Kidney (tissue), 13 donors: ENCODE measurements at regions not wholly inside any gene's neighbourhood (a gene's known extent, or its start where the extent isn't known, plus 50 kb on each side); places are given as distances from the start of the nearest gene placed in this dataset.
A peak's percentile ranks its signal among the peaks of the same experiment; 100 is the strongest.

Experiments used
- DNase-seq, 5 donors: peaks; one replicate each; pipeline ENCODE4 v3.0.0-alpha.2; 2013 to 2020
- FAIRE-seq: peaks from 2 replicates; lab custom pipeline; 2012; peaks lifted over from hg19 to GRCh38; lab: Jason Lieb, UNC
- H3K27ac ChIP-seq, 2 donors: one replicate each; pipeline ENCODE4 v1.7.0; 2013; ENCODE audit warnings: low read depth in 2 of 2, low read length in 2 of 2, inconsistent platforms in 1 of 2
- H3K27me3 ChIP-seq: one replicate; pipeline ENCODE4 v1.7.1; 2013; ENCODE audit warnings: low read length, inconsistent platforms; ENCODE audit not compliant: control insufficient read depth, insufficient read depth
- H3K36me3 ChIP-seq, 3 donors: one replicate each; pipeline versions ENCODE4 v1.7.0 to v1.7.1; 2013; ENCODE audit warnings: low read length in 3 of 3, control low read depth in 1 of 3, inconsistent platforms in 1 of 3; ENCODE audit not compliant: insufficient read depth in 3 of 3, control insufficient read depth in 2 of 3
- H3K4me1 ChIP-seq, 3 donors: one replicate each; pipeline versions ENCODE4 v1.7.0 to v1.7.1; 2013; ENCODE audit warnings: low read length in 3 of 3, inconsistent platforms in 1 of 3, low read depth in 1 of 3; ENCODE audit not compliant: control insufficient read depth in 2 of 3, insufficient read depth in 2 of 3
- H3K4me3 ChIP-seq, 3 donors: one replicate each; pipeline versions ENCODE4 v1.7.0 to v1.8.1; 2013; ENCODE audit warnings: low read length in 3 of 3, control low read depth in 1 of 3, inconsistent platforms in 1 of 3
- H3K9ac ChIP-seq, 3 donors: one replicate each; pipeline versions ENCODE4 v1.7.0 to v1.7.1; 2013; ENCODE audit warnings: low read length in 3 of 3, control low read depth in 1 of 3, inconsistent platforms in 1 of 3
- H3K9me3 ChIP-seq, 3 donors: one replicate each; pipeline versions ENCODE4 v1.7.0 to v1.7.1; 2013; ENCODE audit warnings: low read length in 3 of 3, control low read depth in 1 of 3, inconsistent platforms in 1 of 3; ENCODE audit not compliant: control insufficient read depth in 2 of 3, insufficient read depth in 1 of 3
- intact Hi-C: fragments of 100-400 bp; cut with DNase I; formaldehyde crosslinking; loops from one replicate; pipeline ENCODE4 v1.11.1; 2022
- TF ChIP-seq, protein P1 (sequence below): IDR thresholded peaks from 3 replicates; pipeline ENCODE4 v1.5.1; 2012; ENCODE audit warnings: mild to moderate bottlenecking, moderate library complexity, borderline replicate concordance; ENCODE audit not compliant: insufficient read depth; ENCODE audit errors: extremely low read depth
- donor health status: control.
- donor health status: control.
- donor health status: control.
- donor health status: control.
- donor health status: control.
- donor health status: DM: yes; HTN: yes; CAD: no.
- donor health status: Normal renal cell carcinoma (clear cell type).

DNA sequence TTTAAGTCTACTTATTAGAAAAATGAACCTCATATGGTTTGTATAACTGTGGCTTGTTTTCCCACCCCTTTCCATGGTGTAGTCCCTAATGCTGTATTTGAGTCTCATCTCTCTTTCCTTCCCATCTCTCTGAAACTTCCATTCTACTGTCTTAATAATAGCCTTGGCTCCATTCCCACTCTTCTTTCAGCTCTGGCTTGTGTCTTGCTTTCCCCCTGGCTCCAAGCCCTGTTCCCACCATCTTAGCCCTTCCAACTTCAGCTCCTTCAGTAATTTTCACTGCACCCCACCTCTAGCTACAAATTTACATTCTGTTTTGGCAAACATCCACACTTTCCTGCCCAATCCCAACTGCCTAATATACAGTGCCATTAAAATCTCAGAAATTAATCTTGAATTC is 137.5 kb downstream of the SLITRK6 start:
- FAIRE-seq = no peak
- DNase-seq = peak in 1 of 5 donors; percentile 7
- no peaks in the 10 kb centered on the region for H3K27me3 ChIP-seq
- H3K36me3 ChIP-seq = no peaks in the 10 kb centered on the region
- no peaks in the 10 kb centered on the region for H3K9me3 ChIP-seq
- no peak overlapping the region for H3K27ac ChIP-seq
- no peak overlapping the region for H3K4me3 ChIP-seq
- intact Hi-C loops = no loop called here
- no peak overlapping the region for H3K9ac ChIP-seq
- TF ChIP-seq, protein P1, sequence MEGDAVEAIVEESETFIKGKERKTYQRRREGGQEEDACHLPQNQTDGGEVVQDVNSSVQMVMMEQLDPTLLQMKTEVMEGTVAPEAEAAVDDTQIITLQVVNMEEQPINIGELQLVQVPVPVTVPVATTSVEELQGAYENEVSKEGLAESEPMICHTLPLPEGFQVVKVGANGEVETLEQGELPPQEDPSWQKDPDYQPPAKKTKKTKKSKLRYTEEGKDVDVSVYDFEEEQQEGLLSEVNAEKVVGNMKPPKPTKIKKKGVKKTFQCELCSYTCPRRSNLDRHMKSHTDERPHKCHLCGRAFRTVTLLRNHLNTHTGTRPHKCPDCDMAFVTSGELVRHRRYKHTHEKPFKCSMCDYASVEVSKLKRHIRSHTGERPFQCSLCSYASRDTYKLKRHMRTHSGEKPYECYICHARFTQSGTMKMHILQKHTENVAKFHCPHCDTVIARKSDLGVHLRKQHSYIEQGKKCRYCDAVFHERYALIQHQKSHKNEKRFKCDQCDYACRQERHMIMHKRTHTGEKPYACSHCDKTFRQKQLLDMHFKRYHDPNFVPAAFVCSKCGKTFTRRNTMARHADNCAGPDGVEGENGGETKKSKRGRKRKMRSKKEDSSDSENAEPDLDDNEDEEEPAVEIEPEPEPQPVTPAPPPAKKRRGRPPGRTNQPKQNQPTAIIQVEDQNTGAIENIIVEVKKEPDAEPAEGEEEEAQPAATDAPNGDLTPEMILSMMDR = no peak
- no peaks in the 10 kb centered on the region for H3K4me1 ChIP-seq

DNA sequence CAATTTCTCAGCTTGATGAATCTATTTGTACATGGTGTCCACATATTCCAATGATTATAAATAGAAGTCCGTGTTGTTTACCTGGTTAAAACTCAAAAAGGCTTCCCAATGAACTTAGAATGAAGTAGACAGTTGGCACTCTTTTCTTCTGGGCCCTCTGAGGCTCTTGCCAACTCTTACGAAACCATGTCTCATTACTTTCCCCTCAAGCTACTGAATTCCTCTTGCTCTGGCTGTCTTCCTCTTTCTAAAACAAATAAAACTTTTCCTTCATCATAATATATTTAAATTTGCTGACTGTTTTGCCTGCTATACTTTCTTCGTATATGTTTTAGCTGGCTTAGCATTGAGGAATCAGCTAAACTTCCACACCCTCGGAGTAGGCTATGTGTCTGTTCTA is 139.7 kb downstream of the SLITRK6 start:
- no peak overlapping the region for H3K4me3 ChIP-seq
- no peak overlapping the region for H3K27ac ChIP-seq
- H3K36me3 ChIP-seq = no peaks in the 10 kb centered on the region
- H3K27me3 ChIP-seq = no peaks in the 10 kb centered on the region
- FAIRE-seq (no peak), DNase-seq (no peak)
- H3K4me1 ChIP-seq = no peaks in the 10 kb centered on the region
- H3K9me3 ChIP-seq = no peaks in the 10 kb centered on the region
- no peak overlapping the region for H3K9ac ChIP-seq
- TF ChIP-seq, protein P1 = no peak
- intact Hi-C loops = no loop called here

DNA sequence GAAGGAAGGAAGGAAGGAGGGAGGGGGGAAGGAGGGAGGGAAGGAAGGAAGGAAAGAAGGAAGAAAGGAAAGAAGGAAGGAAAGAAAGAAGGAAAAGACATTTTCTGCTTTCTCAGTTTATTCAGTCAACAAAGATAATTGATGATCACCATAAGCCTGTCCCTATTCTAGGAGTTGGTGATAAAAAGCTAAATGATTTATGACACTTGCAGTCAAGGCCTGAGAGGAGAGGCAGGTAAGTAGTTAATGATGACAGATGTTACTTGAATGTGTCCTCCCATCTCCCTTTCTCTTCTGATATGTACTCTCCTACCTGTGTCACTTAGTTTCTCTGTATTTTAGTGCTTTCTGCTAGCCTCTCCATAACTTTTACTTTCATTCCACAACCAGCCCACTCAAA is 141.3 kb downstream of the SLITRK6 start:
- no peak overlapping the region for H3K9ac ChIP-seq
- H3K4me1 ChIP-seq = no peaks in the 10 kb centered on the region
- TF ChIP-seq, protein P1 = no peak
- no peak for FAIRE-seq
- H3K27me3 ChIP-seq = no peaks in the 10 kb centered on the region
- intact Hi-C loops = no loop called here
- no peaks in the 10 kb centered on the region for H3K36me3 ChIP-seq
- DNase-seq = peak in 2 of 5 donors; percentile 5 to 12
- H3K9me3 ChIP-seq = no peaks in the 10 kb centered on the region
- H3K4me3 ChIP-seq = no peak overlapping the region
- no peak overlapping the region for H3K27ac ChIP-seq

DNA sequence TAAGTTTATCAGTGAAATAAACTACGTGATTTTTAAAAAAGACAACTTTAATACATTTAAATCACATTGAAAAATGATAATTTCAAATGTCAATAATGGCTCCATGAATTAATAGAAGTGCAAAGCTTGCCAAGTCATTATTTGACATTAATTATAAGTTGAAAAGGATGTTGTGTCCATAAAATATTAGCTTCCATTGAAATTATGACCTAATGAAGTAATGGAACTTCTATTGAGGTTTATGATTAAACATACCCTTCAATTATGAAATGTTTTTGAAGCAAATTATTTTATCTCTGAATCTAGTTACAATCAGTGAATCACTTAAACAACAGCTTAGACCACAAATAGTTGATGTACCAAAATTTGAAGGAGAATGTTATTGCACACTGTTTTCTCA is 144.2 kb downstream of the SLITRK6 start:
- Histone ChIP-seq H3K36me3 (no peaks in the 10 kb centered on the region), H3K9ac (no peak overlapping the region), H3K27me3 (no peaks in the 10 kb centered on the region), H3K4me1 (no peaks in the 10 kb centered on the region), H3K9me3 (no peaks in the 10 kb centered on the region), H3K27ac (no peak overlapping the region), H3K4me3 (no peak overlapping the region)
- intact Hi-C loops = no loop called here
- DNase-seq (no peak), FAIRE-seq (no peak)
- TF ChIP-seq, protein P1 = no peak
